Endothelial cell of umbilical vein (primary cell): ENCODE measurements at regions not wholly inside any gene's neighbourhood (a gene's known extent, or its start where the extent isn't known, plus 50 kb on each side); places are given as distances from the start of the nearest gene placed in this dataset.

ENCODE experiments used
- CTCF ChIP-seq, 2 donors: IDR thresholded peaks; 1 replicate in 1 of 2; 2 replicates in 1 of 2; pipeline ENCODE4 v1.5.1; 2011; ENCODE audit warnings: low read length in 2 of 2, mild to moderate bottlenecking in 2 of 2, moderate library complexity in 2 of 2, control low read depth in 1 of 2, inconsistent platforms in 1 of 2, low read depth in 1 of 2; ENCODE audit not compliant: insufficient read depth in 1 of 2; ENCODE audit errors: extremely low read depth in 1 of 2
- EZH2 ChIP-seq: IDR thresholded peaks from 2 replicates; pipeline ENCODE4 v1.6.1; 2012; ENCODE audit warnings: borderline replicate concordance, low read depth, mild to moderate bottlenecking, moderate library complexity, low read length, inconsistent platforms; ENCODE audit not compliant: severe bottlenecking
- FOS ChIP-seq: IDR thresholded peaks from 2 replicates; pipeline ENCODE4 v1.6.1; 2011; ENCODE audit warnings: mild to moderate bottlenecking, low read length, moderate library complexity, borderline replicate concordance; ENCODE audit not compliant: insufficient read depth
- GATA2 ChIP-seq: IDR thresholded peaks from 2 replicates; pipeline ENCODE4 v1.7.0; 2011; ENCODE audit warnings: low read depth, mild to moderate bottlenecking, moderate library complexity, mixed read lengths, low read length; ENCODE audit not compliant: insufficient read length, insufficient read depth
- JUN ChIP-seq: IDR thresholded peaks from 2 replicates; pipeline ENCODE4 v1.6.1; 2011; ENCODE audit warnings: borderline replicate concordance, low read depth; ENCODE audit not compliant: insufficient read length, insufficient read depth
- MAX ChIP-seq: IDR thresholded peaks from 2 replicates; pipeline ENCODE4 v1.6.1; 2011; ENCODE audit not compliant: insufficient read depth, insufficient read length
- MYC ChIP-seq: IDR thresholded peaks from one replicate; pipeline ENCODE4 v1.6.1; 2011; ENCODE audit warnings: mild to moderate bottlenecking, low read depth, low read length
- POLR2A ChIP-seq: IDR thresholded peaks from 2 replicates; pipeline ENCODE4 v1.6.1; 2012; ENCODE audit warnings: low read depth, mild to moderate bottlenecking, control low read depth, low read length
- POLR2AphosphoS5 ChIP-seq: IDR thresholded peaks from 2 replicates; pipeline ENCODE4 v1.6.1; 2012; ENCODE audit warnings: low read depth, mild to moderate bottlenecking, control low read depth, low read length, moderate library complexity; ENCODE audit not compliant: insufficient read depth

GRCh38 chrX:69554321-69554947, 50.3 kb downstream of the NALF2 start:
- TF ChIP-seq POLR2A (no peak), CTCF (IDR thresholded peaks at IDR 0.05; ENCODE audit: extremely low read depth in 1 of 2, insufficient read depth in 1 of 2, low read depth in 1 of 2, low read length in 2 of 2) (no peak), POLR2AphosphoS5 (no peak), EZH2 (no peak), GATA2 (no peak), JUN (no peak), MAX (no peak), MYC (no peak), FOS (no peak)
